ENCODE measurements at regions not wholly inside any gene's neighbourhood (a gene's known extent, or its start where the extent isn't known, plus 50 kb on each side); places are given as distances from the start of the nearest gene placed in this dataset.

DNA sequence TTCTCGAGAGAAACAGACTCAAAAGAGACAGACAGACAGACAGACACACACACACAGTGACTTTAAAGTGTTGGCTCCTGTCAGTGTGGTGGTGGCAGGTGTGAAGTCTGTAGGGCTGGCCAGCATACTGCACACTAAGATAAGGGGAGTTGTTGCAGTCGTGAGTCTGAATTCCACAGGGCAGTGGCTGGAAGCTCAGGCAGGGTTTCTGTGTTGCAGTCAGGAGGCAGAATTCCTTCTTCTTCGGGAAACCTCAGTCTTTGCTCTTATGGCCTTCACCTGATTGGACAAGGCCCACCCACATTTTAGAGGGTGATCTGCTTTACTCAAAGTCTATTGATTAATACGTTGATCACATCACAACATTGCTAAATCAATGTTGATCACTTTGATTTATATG is 478.4 kb upstream of the HS6ST1 start:
- in situ Hi-C loops (cut with MboI; ENCODE audit: low sequenced_read_pairs) = no loop called here

DNA sequence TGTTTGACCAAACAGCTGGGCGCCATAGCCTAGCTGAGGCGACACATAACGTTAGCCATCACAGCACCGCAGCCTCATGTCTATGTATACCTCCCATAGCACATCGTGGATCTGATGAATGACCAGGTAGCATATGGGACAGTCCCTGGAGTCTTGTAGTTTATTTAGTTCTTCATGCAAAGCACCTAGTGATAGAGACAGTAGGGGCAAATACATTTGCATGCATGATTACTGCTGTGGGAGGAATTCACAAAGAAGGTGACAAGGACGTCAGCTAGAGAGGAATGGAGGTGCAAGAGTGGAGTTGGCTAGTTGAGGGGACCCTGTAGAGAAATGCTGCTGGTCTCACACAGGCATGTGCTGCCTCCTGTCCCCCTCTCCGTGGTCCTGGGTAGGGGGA is 478.9 kb upstream of the HS6ST1 start:
- in situ Hi-C loops (cut with MboI; ENCODE audit: low sequenced_read_pairs) = no loop called here

DNA sequence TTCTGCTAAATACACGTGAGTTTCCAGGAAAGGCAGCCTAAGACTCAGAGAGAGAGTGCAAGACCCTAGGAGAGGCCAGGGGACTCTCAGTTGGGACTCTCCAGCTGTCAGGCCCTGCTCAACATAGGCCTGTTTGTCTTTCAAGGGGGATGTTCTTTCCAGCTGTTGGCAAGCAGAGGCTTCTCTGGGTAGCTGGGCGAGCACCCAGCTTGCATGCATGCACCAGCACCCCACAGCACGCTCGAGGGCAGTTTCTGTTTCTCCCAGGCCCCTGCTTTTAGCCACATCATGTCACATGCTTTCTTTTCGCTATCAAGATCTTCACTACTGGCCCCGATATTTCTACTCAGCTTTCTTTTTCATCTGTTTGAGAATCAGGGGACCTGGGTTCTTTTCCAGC is 479.3 kb upstream of the HS6ST1 start:
- in situ Hi-C loops (cut with MboI; ENCODE audit: low sequenced_read_pairs) = no loop called here

DNA sequence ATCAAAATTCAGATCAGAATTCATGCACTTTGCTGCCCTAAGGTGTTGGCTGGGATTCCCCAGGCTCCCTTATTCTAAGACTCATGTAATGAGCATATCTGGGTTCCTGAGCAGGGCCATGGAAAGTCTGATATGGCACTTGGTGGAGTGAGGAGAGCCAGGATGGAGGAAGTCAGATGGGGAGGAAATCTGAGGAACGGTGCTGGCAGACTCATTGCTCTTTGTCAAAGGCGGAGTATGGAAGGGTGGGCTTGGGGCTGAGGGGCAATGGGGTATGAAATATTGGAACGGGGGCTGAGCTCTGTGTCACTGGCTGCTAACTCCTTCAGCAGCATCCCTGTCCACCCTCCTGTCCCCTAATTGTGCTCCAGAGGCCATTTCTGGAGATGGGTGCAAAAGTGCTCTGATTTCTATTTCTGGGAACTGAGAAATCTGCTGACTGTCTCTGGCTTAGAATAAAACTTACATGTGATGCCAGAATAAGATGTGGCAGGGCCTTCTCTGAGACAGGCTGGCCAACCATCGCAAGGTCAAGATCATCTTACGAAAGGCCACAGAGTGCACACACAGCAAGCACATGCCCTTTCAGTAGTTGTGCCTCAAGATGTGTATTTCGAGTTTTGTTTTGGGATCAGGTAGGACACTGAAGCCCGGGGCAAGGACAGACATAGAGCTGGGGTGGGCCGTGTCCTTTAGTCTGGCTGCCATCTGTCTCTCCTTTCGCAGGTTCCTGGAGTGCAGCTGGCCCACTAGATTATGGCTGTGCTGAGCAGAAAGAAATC is 480.0 kb upstream of the HS6ST1 start:
- in situ Hi-C loops (cut with MboI; ENCODE audit: low sequenced_read_pairs) = no loop called here

DNA sequence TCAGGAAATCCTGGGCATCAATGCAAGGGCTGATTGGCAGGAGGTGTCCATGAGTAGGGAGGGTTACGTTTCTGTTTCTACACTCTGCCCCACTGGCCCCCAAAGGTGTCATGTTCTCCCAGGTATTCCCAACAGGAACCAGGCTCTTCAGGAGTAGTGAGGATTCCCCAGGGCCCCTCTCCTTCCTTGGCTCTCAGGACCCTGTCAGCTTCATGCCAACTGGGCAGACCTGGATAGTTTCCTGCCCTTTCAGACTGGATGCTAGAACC is 480.6 kb upstream of the HS6ST1 start:
- in situ Hi-C loops (cut with MboI; ENCODE audit: low sequenced_read_pairs) = no loop called here

DNA sequence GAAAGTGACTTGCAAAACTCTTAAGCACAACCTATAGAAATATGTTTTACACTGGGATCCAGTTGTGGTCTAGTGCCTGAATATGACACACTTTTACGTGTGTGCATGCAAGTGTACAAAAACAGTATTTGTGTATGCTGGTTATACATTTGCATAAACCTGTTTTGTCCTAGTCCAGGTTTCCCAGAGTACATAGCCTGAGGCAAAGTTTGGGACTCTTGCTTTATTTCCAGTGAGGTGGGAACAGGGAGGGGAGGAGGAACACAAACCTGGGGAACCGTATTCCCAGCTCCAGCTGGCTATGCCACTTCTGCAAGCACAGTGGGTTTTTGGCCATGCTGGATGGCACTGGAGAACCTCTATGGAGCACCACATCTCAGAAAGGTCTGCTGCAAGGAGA is 481.1 kb upstream of the HS6ST1 start:
- in situ Hi-C loops (cut with MboI; ENCODE audit: low sequenced_read_pairs) = no loop called here

DNA sequence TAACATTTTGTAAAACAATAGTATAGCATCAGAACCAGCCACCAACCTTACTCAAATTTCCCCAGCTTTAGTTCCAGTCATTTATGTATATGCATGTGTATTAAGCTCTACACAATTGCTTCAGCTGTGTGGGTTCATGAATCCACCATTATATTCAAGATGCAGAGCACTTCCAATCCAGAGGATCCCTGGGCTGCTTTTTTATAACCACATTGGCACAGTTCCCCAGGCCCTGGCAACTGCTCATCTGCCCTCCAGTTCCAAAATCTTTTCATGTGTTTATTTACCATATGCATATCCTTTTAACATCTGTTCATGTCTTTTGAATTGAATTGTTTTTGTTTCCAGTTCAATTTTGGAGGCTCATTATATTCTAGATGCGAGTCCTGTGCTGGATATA is 482.9 kb upstream of the HS6ST1 start:
- in situ Hi-C loops (cut with MboI; ENCODE audit: low sequenced_read_pairs) = no loop called here

DNA sequence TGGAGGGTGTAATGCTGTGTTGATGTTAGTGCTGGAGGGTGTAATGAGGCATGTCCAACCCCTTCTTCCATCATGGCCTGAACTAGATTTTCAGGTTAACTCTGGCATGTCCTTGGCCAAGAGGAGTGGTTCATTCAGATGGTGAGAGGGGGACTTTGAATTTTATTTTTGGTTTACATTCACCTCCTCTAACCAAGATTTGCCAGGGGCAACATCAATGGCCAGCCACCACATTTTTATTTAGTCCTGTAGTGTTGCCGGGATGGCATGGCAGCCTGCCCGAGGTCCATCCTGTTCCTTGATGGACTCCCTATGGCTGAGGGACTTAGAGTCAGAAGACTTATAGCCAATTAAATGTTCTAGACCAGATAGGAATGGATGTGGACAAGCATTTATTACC is 484.6 kb upstream of the HS6ST1 start:
- in situ Hi-C loops (cut with MboI; ENCODE audit: low sequenced_read_pairs) = no loop called here

DNA sequence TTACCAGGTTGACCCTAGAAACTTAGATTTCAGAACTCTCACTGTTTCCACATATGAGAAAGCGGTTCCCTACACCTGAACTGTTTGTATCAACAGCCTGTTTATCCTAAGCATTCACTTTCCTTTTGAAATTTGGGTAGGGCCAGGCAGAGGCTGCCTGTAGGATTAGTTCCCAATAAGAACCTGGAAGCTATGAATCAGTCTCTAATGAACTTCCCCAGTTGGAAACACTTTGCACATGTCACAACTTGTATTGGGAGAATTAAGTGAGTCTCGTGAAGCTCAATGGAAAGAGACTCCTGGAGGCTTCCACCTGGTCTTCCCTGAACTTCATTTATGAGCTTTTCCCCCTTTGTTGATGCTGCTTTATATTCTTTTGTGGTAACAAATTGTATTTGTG is 486.6 kb upstream of the HS6ST1 start:
- in situ Hi-C loops (cut with MboI; ENCODE audit: low sequenced_read_pairs) = no loop called here

DNA sequence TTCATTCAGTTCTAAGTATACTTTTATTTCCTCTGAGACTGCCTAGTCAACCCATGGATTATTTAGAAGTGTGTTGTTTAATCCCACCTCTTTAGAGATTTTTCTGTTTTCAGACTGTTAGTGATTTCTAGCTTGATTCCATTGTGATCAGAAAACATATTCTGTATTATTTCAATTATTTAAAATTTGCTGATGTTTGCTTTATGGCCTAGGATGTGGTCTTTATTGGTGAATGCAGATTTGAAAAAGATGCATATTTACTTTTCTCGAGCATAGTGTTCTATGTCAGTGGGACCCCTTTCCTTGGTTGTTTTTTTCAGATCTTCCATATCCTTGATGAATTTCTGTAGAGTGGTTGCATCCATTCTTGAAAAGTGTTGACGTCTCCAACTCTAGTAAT is 487.2 kb upstream of the HS6ST1 start:
- in situ Hi-C loops (cut with MboI; ENCODE audit: low sequenced_read_pairs) = no loop called here

DNA sequence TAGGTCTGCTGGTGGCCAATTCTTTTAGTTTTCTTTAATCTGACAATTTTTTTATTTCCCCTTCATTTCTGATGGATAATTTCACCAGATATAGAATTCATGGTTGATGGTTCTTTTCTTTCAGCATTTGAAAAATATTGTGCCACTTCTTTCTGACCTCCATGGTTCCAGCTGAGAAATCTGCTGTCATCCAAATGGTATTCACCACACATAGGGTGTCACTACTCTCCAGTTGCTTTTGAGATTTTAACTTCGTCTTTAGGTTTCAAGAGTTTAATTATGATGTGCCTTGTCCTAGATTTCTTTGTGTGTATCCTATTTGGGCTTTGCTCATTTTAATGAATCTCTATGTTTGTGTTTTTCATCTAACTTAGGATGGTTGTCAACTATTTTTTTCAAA is 488.6 kb upstream of the HS6ST1 start:
- in situ Hi-C loops (cut with MboI; ENCODE audit: low sequenced_read_pairs) = no loop called here

DNA sequence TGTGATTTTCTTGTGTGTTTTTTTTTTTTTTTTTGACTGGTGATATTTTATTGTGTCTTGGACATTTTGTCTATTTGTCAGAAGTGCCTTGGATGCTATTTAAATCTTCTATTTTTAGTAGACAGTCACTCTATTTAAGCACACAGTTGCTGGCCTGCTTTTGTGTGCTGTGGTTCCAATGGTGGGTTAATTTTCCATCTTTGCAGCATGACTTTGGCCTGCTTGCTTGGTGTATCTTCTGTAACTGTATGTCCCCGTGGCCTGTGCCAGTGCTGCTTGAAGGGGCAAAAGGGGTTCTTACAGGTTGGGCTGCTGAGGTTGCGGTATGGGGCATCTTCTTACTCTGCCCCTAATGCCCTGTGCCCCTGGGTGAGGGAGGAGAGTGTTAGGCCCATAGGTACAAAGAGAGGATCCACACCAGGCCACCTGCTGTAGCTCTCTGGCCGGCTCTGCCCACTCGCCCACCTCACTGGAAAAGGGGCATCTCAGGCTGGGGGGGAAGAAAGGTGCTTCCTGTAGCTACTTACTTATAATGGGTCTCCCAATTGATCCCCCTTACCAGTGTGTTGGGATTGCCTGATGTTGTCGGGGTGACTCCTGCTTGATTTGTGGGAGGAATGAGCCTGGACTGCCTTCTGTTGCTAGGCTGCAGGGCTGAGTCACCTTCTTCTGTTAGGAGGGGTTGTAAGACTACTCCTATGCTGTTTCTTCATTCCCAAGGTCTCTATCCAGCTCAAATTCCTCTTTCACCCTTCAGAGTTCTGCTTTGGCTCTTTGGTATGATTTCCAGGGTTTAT is 490.0 kb upstream of the HS6ST1 start:
- in situ Hi-C loops (cut with MboI; ENCODE audit: low sequenced_read_pairs) = no loop called here

DNA sequence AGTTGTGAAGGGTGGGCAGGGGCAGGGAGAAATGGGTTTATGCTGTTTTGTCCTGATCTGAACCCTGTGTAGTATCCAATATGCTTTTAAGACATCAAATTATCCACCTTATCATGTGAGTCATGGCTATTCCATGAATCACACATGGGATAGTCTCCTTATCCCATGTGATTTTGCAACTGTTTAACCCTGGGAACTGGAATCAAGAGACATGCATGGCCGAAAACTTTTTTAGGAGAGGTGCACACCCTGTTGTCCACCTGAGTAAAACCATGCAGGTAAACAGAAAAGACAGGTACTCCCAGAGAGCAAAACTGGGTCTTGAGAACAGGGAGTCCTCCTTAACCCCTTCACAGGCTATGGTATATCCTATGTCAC is 490.6 kb upstream of the HS6ST1 start:
- in situ Hi-C loops (cut with MboI; ENCODE audit: low sequenced_read_pairs) = no loop called here

DNA sequence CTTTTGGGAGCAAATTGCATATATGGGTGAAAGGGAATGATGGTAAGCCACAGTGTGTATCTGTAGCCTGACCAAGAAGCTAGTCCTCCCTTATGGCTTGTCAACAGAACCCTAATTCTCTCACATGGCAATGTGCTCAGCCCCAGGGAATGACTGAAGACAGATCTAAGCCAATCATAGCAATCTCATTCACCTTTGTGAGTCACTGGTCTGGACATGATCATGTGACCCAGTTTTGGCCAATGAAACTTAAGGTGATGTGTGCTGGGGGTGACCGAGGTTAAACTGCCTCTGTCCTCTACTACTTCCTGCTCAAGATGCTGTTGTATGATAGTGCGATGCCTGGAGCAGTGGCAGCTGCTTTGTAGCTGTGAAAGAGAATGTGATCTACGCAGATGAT is 491.2 kb upstream of the HS6ST1 start:
- in situ Hi-C loops (cut with MboI; ENCODE audit: low sequenced_read_pairs) = no loop called here

DNA sequence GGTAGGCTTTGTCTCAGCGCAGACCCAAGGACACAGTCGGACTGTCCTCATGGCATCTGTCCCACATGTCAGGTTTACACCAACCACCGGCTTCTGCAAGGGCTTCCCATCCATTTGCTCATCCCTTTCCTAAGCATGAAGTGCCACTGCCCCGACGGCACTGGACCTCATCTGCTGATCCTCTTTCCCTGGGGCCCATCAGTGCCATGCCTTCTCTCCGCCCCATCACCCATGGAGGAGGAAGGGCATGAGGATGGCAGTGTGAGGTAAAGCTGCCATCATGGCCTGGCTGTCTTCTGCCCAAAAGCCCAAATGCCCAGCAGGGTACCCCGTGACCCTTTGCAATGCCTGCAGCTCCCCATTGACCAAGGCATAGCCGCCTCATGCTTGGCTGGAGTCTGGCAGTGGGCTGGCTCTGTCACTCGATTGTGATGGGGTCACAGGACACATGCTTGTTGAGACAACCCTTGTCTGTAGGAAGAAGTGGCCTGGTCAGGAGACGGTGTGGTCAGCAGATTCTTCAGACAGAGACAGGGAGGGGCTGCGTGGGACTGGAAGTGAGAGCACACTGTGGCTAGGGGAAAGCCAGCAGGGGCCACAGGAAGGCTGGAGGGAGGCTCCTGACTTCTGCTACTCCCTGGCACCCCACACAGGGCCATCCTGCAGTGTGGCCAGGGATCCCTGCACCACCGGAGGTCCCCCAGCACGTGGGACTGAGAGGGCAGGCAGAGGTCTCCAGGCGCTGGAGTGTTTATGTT is 493.7 kb upstream of the HS6ST1 start:
- in situ Hi-C loops (cut with MboI; ENCODE audit: low sequenced_read_pairs) = no loop called here

DNA sequence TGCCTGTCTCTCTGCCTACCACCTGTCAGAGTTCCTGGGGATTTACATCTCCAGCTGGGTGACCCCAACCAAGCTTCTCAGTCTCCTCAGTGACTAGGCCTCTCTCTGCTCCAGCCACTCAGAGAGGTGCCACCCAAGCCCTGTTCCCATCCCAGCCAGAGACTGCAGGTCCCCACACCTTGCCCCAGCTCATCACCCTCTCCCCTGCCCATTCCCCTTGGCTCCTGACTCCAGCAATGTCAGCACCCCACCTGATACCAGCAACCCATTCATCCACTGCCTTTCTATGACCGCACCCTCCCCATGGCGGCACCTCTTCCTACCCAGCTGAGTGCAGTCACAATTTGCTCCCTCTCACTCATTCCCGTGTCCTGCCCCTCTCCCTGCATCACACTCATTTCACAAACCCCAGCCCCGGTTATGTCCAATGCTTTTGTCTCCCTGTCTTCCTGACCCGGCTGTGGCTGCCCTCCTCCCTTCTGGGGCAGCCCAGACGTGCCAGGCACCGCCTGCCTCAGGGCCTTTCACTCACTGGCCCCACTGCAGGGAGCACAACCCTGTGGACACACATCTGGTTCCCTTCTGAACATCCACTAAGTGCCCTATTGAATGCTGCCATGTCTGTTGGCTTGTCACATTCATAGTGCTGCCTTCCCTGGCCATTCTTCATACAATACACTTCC is 494.8 kb upstream of the HS6ST1 start:
- in situ Hi-C loops (cut with MboI; ENCODE audit: low sequenced_read_pairs) = no loop called here

DNA sequence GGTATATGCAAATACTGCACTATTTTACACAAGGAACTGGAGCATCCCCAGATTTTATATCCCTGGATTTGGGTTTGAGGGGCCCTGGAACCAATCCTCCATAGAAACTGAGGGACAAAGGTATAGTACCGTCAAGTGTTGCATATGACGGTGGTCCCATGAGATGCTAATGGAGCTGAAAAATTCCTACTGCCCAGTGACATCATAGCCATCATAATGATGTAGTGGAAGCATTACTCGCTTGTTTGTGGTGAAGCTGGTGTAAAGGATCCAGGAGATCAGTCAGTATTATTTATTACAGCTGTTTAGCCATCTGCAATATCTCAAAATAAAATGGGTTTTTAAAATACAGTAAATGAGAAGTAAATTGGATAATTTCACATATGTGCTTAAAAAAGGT is 496.6 kb upstream of the HS6ST1 start:
- in situ Hi-C loops (cut with MboI; ENCODE audit: low sequenced_read_pairs) = no loop called here

DNA sequence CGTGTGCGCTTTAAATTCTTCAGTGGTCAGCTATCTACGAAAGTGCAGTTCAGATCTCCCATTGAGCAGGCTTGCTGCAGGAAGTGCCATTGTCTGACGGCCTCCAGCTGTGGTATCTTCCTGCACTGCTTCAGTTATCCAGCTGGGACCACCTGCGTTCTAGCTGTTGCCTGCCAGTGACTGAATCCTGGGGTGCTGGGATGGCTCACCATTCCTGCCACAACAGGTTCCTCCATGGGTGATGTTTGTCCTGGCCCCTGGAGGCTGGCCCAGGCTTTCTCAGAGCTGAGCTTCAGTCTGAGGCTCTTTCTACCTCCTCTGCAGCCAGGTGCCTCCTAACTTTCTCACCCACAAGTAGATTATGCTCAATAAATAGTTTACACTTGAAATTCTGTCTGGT is 498.5 kb upstream of the HS6ST1 start:
- in situ Hi-C loops (cut with MboI; ENCODE audit: low sequenced_read_pairs) = no loop called here

DNA sequence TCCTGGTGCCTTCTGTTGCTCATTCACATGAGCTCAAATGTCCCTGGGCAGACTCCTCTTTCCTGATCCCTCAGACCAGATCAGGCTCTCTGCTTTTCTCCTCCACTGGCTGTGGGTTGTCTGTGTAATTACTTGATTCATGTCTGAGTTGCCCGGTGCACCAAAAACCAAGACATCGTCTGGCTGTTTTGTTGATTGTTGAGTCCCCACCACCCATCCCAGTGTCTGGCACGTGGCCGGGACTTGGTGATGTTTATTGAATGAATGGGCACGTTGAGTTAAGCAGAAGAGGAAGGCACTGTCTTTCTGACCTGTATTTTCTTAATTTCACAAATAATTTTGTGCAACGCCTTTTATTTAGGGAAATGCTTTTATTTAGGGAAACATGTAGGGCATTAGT is 499.1 kb upstream of the HS6ST1 start:
- in situ Hi-C loops (cut with MboI; ENCODE audit: low sequenced_read_pairs) = no loop called here

DNA sequence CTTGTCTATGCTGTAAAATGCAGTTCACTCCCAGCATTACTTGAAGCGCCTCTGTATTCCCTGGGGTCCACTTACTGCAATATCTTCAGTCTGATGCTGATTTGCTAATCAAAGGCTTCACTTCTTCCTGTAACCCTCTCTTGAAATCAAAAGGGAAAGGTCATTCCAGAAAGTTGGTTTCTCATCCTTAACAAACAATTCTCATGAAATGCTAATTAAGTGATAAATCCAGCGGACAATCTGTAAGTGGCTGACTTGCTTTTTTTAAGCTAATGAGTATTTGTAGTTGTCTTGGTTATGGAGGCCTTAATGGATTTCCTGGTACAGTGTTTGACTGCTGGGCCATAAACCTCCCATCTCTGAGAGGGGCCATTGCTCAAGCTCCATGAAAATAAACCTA is 499.6 kb upstream of the HS6ST1 start:
- in situ Hi-C loops (cut with MboI; ENCODE audit: low sequenced_read_pairs) = no loop called here

DNA sequence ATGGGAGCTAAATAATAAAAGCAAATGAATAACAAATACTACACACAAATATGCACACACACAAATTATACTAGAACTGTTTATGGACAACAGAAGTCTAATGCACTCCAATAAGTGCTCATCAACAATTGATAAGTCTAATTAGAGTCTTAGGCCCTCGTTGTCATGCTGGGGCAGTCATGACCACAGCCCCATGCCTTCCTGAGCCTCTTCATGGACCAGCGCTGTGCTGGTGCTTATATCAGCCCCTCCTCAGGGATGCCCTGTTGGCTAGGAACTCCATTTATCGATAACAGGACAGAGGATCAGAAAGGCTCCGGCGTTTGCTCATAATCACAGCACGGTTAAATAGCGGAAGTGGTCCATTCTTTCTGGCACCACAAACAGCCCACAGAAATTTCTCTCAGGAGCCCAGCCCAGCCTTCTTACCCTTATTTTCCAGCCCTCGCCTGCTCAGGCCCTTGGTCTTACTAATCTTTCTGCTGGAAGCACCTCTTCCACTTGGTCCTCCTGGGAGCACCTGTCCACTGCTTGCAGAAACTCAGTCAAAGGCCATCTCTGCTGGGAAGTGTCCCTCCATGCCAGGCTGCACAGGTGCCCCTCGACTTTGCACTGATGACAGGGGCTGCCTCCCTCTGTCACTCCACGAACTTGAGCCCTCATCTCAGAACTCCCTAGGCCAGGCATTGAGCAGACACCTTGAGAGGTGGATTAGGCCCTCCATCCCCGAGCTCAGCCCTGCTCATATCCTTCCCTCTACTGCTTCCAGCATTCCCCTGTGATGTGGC is 500.2 kb upstream of the HS6ST1 start:
- in situ Hi-C loops (cut with MboI; ENCODE audit: low sequenced_read_pairs) = no loop called here

All from HL-60/S4 treated with retinoic acid at 250 ng/mL for 4 days and 3 days (cell line).